HUES64 (cell line): ENCODE measurements at regions not wholly inside any gene's neighbourhood (a gene's known extent, or its start where the extent isn't known, plus 50 kb on each side); places are given as distances from the start of the nearest gene placed in this dataset.
"Not testable (repeated sequence)": the region's sequence is repeated elsewhere in the genome, so short reads cannot be mapped to it uniquely, and the experiment has no call there.

Experiments
- H3K27ac ChIP-seq: 2 replicates; pipeline ENCODE4 v1.7.0; 2013; ENCODE audit warnings: low read depth, low read length, inconsistent platforms
- H3K27me3 ChIP-seq: 2 replicates; pipeline ENCODE4 v1.6.1; 2013; ENCODE audit warnings: mild to moderate bottlenecking, low read length; ENCODE audit not compliant: insufficient read depth
- H3K36me3 ChIP-seq: 2 replicates; pipeline ENCODE4 v1.6.1; 2013; ENCODE audit warnings: mild to moderate bottlenecking, low read length; ENCODE audit not compliant: insufficient read depth
- H3K4me1 ChIP-seq: 2 replicates; pipeline ENCODE4 v1.6.1; 2013; ENCODE audit warnings: mild to moderate bottlenecking, low read length, moderate library complexity; ENCODE audit not compliant: insufficient read depth
- H3K4me3 ChIP-seq: 2 replicates; pipeline ENCODE4 v1.5.1; 2013; ENCODE audit warnings: mild to moderate bottlenecking, low read length, moderate library complexity
- H3K9ac ChIP-seq: 2 replicates; pipeline ENCODE4 v1.6.1; 2013; ENCODE audit warnings: mild to moderate bottlenecking, low read depth, low read length
- H3K9me3 ChIP-seq: 2 replicates; pipeline ENCODE4 v1.6.1; 2013; ENCODE audit warnings: low read depth, low read length; ENCODE audit not compliant: insufficient read depth
- WGBS: fragments of 150-250, 120-280 bp; methylation state at CpG from one replicate; pipeline ENCODE4 v1.1.7; 2013; ENCODE audit warnings: missing lambda C conversion rate; 5-methylcytosine and 5-hydroxymethylcytosine counted together

GRCh38 chr4:125191874-125192459 is 122.8 kb upstream of the FAT4 start:
- H3K36me3 ChIP-seq, H3K27ac ChIP-seq, H3K27me3 ChIP-seq, H3K9ac ChIP-seq, H3K4me1 ChIP-seq, H3K4me3 ChIP-seq, H3K9me3 ChIP-seq: not testable (repeated sequence)
- WGBS, result 97% methylated on average over 30 of the region's 30 CpGs

DNA sequence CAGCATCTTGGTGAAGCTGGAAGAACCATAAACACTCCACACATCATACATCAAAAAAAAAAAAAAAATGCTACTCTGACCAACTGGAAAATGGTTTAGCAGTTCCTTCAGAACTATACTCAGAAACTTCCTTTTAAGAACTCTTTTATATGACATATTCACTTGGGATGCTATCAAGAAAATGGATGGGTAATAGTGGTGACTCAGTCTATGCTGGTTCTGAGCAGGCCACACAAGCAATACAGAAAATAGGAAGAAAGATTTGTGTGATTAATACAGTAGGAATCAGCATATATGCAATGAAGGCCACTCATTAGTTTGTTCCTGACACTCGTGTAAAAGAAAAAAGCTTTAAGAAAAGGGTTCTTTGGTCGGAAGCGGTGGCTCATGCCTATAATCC is 123.5 kb upstream of the FAT4 start:
- Histone ChIP-seq H3K4me1 (no peaks in the 10 kb centered on the region), H3K4me3 (no peak overlapping the region), H3K9ac (no peak overlapping the region), H3K27ac (no peak overlapping the region), H3K9me3 (no peaks in the 10 kb centered on the region), H3K27me3 (no peaks in the 10 kb centered on the region), H3K36me3 (no peaks in the 10 kb centered on the region)
- 95% methylated on average over 3 of the region's 3 CpGs for WGBS

- 94% methylated on average over 4 of the region's 4 CpGs for WGBS
- H3K27ac ChIP-seq, result no peak overlapping the region
- no peak overlapping the region for H3K9ac ChIP-seq
- H3K4me3 ChIP-seq, result no peak overlapping the region
- H3K27me3 ChIP-seq, result no peaks in the 10 kb centered on the region
- no peaks in the 10 kb centered on the region for H3K4me1 ChIP-seq
- no peaks in the 10 kb centered on the region for H3K9me3 ChIP-seq
- no peaks in the 10 kb centered on the region for H3K36me3 ChIP-seq
Measured at GRCh38 chr4:125187226-125188176, 127.3 kb upstream of the FAT4 start.

GRCh38 chr4:125184116-125184515 is 130.6 kb upstream of the FAT4 start:
- 98% methylated on average over 3 of the region's 3 CpGs for WGBS
- no peaks in the 10 kb centered on the region for H3K36me3 ChIP-seq
- H3K27me3 ChIP-seq, result no peaks in the 10 kb centered on the region
- H3K9ac ChIP-seq, result no peak overlapping the region
- H3K27ac ChIP-seq, result no peak overlapping the region
- no peaks in the 10 kb centered on the region for H3K9me3 ChIP-seq
- H3K4me3 ChIP-seq, result no peak overlapping the region
- no peaks in the 10 kb centered on the region for H3K4me1 ChIP-seq

GRCh38 chr4:125181804-125182203 is 133.0 kb upstream of the FAT4 start:
- 94% methylated on average over 3 of the region's 3 CpGs for WGBS
- H3K9ac ChIP-seq, result no peak overlapping the region

DNA sequence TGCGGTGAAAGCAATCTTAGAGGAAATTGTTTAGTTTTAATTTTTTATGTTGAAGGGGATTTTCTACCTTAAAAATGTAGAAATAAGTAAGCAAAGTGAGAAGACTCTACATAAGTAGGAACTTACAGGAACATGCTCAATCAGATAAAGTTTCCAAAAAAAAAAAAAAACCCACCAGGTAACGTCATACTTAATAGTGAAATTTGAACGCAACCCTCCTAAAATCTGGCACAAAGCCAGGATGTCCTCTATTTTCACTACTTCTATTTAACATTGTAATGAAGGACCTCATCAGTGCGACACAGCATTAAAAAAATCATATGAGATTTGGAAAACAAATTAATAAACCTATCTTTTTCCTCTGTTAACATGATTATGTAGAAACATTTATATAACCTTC is 135.0 kb upstream of the FAT4 start:
- Histone ChIP-seq H3K9ac (no peak overlapping the region), H3K4me1 (no peaks in the 10 kb centered on the region; the same call in 1 of the 2 replicates), H3K9me3 (no peaks in the 10 kb centered on the region), H3K36me3 (no peaks in the 10 kb centered on the region), H3K4me3 (no peak overlapping the region), H3K27ac (no peak overlapping the region), H3K27me3 (no peaks in the 10 kb centered on the region)
- 100% methylated on average over 3 of the region's 4 CpGs for WGBS

More at GRCh38 chr4:125181804-125182203, 133.0 kb upstream of the FAT4 start:
- Histone ChIP-seq H3K4me1 (no peaks in the 10 kb centered on the region; the same call in 1 of the 2 replicates), H3K9me3 (no peaks in the 10 kb centered on the region), H3K4me3 (no peak overlapping the region), H3K27ac (no peak overlapping the region), H3K36me3 (no peaks in the 10 kb centered on the region), H3K27me3 (no peaks in the 10 kb centered on the region)

DNA sequence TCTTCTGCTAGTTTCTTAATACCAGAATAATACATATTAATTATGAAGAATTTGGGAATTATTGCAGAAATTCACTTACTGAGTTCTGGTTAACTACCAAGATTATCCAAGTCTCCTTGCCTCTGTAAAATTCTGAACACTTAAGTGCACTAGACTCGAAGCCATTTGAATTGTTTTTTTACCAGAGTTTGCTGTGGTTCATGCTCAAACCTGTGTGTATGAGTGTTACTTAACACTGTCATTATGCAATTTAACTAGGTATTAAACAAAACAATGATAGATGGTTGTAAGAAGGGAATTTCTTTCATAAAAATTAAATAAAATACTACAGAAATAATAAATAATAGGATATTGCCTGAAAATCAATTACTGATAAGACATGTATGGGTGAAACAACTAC is 145.6 kb upstream of the FAT4 start:
- Histone ChIP-seq H3K4me1 (no peaks in the 10 kb centered on the region), H3K4me3 (no peak overlapping the region), H3K36me3 (no peaks in the 10 kb centered on the region), H3K27ac (no peak overlapping the region), H3K27me3 (no peaks in the 10 kb centered on the region), H3K9ac (no peak overlapping the region), H3K9me3 (no peaks in the 10 kb centered on the region)
- 100% methylated on average over 1 of the region's 1 CpG for WGBS

GRCh38 chr4:125168531-125168930 is 146.2 kb upstream of the FAT4 start:
- Histone ChIP-seq H3K4me1 (no peaks in the 10 kb centered on the region), H3K4me3 (no peak overlapping the region), H3K9ac (no peak overlapping the region), H3K27me3 (no peaks in the 10 kb centered on the region), H3K36me3 (no peaks in the 10 kb centered on the region), H3K9me3 (no peaks in the 10 kb centered on the region), H3K27ac (no peak overlapping the region)

GRCh38 chr4:125166012-125166411 is 148.7 kb upstream of the FAT4 start:
- not testable (repeated sequence) for H3K9ac ChIP-seq, H3K4me3 ChIP-seq, H3K27me3 ChIP-seq, H3K4me1 ChIP-seq, H3K9me3 ChIP-seq, H3K27ac ChIP-seq, H3K36me3 ChIP-seq
- 93% methylated on average over 9 of the region's 9 CpGs for WGBS

DNA sequence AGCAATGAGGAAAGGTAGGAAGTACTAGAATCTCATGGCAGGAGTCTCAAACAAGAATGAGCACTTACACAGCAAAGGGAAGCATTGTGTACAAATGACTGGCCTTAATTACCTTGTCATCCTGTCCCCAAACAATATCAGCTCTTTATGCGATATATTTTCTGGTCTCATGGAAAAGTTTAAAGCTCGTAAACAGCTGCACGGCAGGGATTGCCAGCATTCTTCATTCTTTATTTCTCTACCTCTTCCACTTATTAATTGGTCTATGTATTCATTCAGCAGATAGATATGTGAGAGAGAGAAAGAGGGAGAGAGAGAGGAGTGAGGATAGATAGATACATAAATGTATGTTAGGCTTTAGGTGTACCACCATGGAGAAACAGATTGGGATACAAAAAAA is 155.8 kb upstream of the FAT4 start:
- no peak overlapping the region for H3K9ac ChIP-seq
- no peaks in the 10 kb centered on the region for H3K27me3 ChIP-seq
- no peak overlapping the region for H3K27ac ChIP-seq
- 82% methylated on average over 3 of the region's 3 CpGs for WGBS
- no peak overlapping the region for H3K4me3 ChIP-seq
- no peaks in the 10 kb centered on the region for H3K36me3 ChIP-seq
- no peaks in the 10 kb centered on the region for H3K9me3 ChIP-seq
- no peaks in the 10 kb centered on the region for H3K4me1 ChIP-seq

DNA sequence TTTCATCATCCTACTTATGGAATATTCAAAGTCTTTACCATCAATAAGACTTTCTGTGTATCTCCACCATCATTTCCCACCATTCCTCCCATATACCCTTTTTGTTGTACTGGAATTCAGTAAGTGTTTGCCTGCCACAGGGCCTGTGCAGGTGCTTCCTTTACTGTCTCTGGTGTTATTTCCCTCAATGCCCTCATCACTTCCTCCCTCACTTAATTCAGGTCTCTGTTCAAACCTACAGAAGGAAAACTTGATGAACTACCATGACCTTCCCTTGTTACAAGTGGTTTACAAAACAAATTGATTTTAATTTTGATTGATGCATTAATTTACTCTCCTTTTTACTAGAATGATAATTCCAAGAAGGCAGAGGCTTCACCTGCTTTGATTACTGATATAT is 159.5 kb upstream of the FAT4 start:
- no peaks in the 10 kb centered on the region for H3K36me3 ChIP-seq
- H3K9me3 ChIP-seq, result no peaks in the 10 kb centered on the region
- no peak overlapping the region for H3K27ac ChIP-seq
- no peak overlapping the region for H3K9ac ChIP-seq
- no peaks in the 10 kb centered on the region for H3K4me1 ChIP-seq
- no peaks in the 10 kb centered on the region for H3K27me3 ChIP-seq
- H3K4me3 ChIP-seq, result no peak overlapping the region
